ENCODE measurements at regions not wholly inside any gene's neighbourhood (a gene's known extent, or its start where the extent isn't known, plus 50 kb on each side); places are given as distances from the start of the nearest gene placed in this dataset.

DNA sequence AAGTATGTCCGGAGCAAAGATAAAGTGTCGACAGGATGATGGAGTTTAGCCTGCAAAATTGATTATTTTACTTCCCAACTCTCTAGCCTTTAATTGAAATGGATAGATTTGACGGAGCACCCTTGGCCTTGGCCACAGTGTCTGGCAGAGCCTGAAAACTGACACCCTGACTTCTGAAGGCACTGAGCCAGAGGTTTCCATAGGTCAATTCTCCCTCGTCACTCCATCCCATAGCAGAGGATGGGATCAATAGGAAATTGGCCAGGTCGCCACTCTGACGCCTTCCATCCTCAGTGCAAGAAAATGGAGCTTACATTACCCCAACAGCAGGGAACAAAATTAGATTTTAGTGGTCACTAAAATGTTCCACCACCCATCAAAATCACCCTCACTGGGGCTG, 90.4 kb upstream of the CDH11 start:
- no peak for DNase-seq (ENCODE audit: low read depth in 4 of 4, low spot score in 1 of 4)

DNA sequence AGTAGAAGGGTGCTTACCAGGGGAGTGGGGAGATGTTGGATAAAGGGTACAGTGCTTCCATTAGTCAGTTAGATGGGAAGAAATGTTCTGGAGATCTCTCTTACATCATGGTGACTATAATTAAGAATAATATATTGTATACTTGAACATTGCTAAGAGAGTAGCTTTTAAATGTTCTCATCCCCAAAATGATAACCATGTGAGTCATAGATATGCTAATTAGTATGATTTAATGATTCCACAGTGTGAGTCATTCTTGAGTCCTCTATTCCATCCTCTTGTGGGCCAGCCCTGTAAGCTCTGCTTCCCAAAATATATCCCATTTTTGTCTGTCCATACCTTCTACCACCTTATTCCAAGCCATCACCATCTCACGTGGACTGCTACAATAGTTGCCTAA, 80.6 kb upstream of the CDH11 start:
- DNase-seq (ENCODE audit: low read depth in 4 of 4, low spot score in 1 of 4): no peak

DNA sequence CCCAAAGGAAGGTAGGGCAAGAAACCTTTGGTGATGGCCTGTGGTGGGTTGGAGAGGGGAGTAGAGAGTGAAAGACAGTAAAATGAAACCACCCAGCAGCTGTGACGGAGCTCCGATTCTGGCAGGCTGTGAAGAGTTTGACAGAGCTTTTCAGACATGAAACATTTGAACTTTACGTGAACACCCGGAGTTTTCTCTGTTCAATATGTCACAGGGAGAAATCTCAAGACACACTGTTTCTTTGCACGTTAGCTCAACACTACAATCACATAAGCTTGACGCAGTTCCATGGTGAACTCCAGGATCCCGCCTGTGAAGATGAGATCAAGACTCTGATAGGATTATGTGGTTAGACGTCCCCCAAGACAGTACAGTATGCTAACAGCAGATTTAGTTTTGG, 79.6 kb upstream of the CDH11 start:
- no peak for DNase-seq (ENCODE audit: low read depth in 4 of 4, low spot score in 1 of 4)

DNA sequence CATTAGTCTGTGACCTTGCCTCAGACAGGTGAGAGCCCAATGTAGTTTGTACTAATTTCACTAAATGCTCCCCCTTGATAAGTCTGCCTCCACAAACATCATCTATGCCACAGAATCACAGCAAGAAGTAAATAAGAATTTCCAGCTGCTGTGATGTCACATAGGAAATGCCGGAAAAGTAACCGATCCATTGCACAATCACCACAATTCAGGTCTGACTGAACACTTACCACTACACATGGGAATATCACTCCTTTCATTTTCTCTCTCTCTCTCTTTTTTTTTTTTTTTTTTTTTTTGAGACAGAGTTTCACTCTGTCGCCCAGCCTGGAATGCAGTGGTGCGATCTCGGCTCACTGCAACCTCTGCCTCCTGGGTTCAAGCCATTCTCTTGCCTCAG, 79.0 kb upstream of the CDH11 start:
- DNase-seq (ENCODE audit: low read depth in 4 of 4, low spot score in 1 of 4): no peak

DNA sequence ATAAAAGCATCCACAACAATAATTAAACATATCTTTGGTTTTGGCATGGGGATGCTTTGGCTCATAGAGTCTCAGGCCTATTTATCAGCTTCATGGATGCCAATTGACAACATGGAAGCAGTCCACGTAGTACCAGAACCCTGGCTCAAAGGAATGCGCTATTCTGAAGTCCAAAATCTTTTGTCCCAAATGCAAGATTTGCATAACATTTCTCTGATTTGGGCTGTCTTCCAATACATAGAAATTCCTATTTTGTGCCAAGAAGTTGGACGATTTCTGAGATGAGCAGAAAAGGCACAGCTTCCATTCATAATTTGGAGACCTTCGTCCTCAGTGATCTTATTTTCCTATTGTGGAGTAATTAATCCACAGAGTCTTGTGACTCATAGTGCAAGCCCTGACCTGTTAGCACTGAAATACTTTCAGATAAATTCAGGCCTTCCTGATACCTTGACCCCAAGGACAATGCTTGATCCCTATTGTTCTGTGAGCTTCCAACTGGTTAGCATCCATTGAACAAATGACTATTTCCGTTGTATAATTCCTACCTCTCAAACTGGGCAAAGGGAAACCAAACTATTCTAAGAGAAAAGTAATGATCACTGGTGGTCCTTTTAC, 78.4 kb upstream of the CDH11 start:
- DNase-seq (ENCODE audit: low read depth in 4 of 4, low spot score in 1 of 4): no peak

DNA sequence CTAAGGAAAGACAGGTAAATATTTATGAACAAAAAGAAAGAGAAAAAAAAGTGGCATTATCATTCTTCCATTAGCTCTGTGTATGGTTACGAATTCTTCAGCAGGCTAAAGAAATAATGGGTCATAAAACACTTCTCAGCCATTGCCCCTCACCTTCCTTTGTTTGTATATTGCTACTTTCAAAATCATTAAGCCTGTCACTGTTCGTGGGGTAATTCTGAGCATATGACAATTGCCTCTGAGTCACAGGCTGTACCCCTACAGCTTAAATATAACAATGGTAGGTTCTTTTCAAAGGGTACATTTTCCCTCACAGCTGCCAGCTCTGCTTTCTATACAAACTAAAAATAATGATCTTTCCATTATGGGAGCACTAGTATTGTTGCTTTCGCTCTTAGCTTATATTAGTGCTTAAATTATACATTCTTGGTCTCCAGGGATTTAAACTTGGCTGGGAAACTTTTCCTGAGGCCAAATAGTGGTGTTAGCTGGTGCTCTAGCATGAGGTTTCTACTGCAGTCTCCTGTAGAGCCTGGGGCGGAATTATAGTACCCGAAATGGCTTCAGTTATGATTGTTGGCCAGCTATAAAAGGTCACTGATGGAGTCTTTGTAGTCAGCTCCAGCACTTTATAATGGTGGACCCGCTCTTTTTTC, 74.7 kb upstream of the CDH11 start:
- no peak for DNase-seq (ENCODE audit: low read depth in 4 of 4, low spot score in 1 of 4)

DNA sequence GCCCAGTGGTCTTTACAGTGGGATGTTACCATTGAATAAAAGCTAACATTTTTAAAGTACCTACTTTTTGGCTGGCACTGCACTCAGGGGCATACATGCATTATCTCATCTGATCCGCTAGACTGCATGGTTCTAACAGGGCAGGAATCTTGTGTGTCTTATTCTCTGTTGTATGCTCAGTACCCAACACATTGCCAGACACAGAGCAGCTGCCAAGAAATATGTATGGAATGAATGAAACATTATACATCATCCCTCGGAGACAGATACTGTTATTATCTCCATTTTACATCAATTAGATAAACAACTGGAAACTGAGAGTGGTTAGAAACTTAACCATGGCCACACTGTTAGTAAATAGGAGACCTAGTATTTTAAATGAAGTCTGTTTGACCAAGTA, 74.1 kb upstream of the CDH11 start:
- no peak for DNase-seq (ENCODE audit: low read depth in 4 of 4, low spot score in 1 of 4)

DNA sequence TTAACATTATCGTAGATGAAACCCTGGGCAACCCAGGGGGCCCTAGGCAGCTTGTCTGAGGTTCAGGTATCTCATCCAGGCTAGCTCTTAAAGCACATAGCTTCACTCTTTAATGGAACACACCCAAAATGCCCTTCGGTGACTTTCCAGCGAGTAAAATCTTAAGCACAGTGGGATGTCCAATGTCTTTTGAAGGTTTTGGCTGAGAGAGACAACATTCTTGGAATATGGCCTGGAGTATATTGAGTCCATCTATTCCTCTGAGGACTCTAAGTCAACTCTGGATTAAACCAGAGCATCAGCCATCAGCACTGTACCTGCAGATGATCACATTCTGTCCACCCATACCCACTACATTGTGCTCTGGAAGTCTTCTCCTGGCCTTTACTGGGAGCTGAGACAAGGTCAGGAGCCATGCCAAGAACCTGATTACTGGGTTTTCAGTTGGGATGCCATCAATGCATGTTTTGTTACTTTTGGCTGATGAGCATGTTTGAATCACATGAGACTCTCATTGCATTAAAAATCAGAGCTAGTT, 63.4 kb upstream of the CDH11 start:
- no peak for DNase-seq (ENCODE audit: low read depth in 4 of 4, low spot score in 1 of 4)

DNA sequence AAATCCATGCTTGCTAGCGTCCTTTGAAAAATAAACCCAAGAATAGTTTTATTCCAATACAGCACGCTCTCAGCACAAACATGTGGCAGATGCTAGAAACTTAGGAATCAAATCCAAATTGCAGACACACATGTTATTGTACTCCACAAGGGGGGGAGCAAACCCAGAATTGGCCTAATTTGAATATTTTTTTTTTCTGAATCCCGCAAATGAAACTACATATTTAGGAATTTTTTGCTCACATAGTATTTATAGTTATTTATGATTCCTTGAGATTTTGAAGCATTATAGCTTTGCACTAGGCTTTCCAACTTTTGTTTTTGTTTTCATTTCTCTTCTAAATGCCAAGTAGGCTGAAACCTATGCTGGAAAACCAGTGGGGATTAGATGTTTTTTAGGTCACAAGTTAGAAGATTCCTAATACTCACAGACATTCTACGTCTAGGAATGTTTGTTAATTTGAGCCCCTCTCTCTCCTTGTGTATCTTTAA, 59.3 kb upstream of the CDH11 start:
- no peak for DNase-seq (ENCODE audit: low read depth in 4 of 4, low spot score in 1 of 4)

DNA sequence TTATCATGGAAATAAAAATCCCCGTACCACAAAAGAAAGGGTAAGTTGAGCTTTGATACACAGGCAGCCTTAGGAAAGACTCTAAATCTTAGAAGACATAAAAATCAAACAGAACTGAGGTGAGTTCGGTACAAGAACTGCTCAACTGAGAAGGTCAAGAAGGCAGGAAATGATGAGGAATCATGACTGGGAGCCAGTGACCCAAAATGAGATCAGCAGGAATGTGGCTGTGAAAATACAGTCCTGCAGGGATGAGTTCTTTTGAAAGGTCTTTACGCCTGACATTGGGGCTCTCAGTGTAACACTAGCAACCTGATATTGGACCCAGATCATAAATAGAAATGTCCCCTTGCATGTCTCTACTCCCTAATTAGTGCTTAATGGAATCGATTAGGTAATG, 56.3 kb upstream of the CDH11 start:
- no peak for DNase-seq (ENCODE audit: low read depth in 4 of 4, low spot score in 1 of 4)

DNA sequence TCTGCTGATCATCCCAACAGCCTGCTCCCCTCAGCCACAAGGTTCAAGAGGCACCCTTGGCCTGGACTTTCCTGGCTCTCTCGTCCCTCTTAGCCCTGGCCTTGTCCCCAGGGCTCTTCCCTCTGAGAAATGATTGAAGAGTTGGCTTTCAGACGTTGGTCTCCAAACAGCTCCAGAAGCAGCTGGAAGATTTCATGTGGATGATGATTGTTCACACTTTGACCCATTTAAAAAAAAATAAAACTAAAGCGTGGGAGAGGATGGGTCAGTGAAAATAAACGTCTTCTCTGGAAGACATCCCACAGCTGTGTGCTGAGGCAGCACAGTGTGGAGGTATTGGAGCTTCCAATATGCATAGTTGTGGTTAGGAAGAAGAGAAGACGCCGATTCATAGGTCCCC, 54.7 kb upstream of the CDH11 start:
- DNase-seq (ENCODE audit: low read depth in 4 of 4, low spot score in 1 of 4): no peak

DNA sequence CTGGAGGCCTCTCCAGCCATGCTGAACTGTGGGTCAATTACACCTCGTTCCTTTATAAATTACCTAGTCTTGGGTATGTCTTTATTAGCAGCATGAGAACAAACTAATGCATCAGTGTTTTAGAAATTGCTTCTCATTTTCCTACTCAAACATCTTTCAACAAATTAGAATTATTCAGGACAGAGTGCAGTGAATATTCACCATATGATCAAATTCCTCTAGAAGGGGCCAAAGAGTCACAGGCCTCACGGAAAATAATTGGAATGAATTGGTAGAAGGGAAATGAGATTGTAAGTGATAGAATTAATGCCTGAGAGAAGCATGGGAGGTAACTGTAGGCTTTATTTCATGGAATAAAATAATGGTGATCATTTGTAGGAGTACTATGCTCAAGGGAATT, 50.5 kb upstream of the CDH11 start:
- no peak for DNase-seq (ENCODE audit: low read depth in 4 of 4, low spot score in 1 of 4)
